Esophagus squamous epithelium (tissue), 5 donors: ENCODE measurements at regions not wholly inside any gene's neighbourhood (a gene's known extent, or its start where the extent isn't known, plus 50 kb on each side); places are given as distances from the start of the nearest gene placed in this dataset.

Experiments used
- DNase-seq: peaks from one replicate; lab custom pipeline; 2025; lab: John Stamatoyannopoulos, UW
- H3K27ac ChIP-seq, 4 donors: fragments of 200-600 bp; sonication (generic); one replicate each; pipeline ENCODE4 v1.5.1; 2016 to 2019; ENCODE audit warnings: mild to moderate bottlenecking in 1 of 4
- H3K27me3 ChIP-seq, 4 donors: fragments of 200-600 bp; sonication (generic); 1 replicate in 3 of 4; 2 replicates in 1 of 4; pipeline versions ENCODE4 v1.5.1 to v1.6.0; 2017 to 2021; ENCODE audit warnings: antibody characterized with exemption in 1 of 4
- H3K36me3 ChIP-seq, 3 donors: fragments of 200-600 bp; sonication (generic); one replicate each; pipeline ENCODE4 v1.5.1; 2016 to 2019
- H3K4me1 ChIP-seq, 3 donors: fragments of 200-600 bp; sonication (generic); one replicate each; pipeline ENCODE4 v1.5.1; 2017 to 2019
- H3K4me3 ChIP-seq, 4 donors: fragments of 200-600 bp; sonication (generic); 1 replicate in 3 of 4; 2 replicates in 1 of 4; pipeline ENCODE4 v1.5.1; 2016 to 2019; ENCODE audit warnings: mild to moderate bottlenecking in 2 of 4, moderate library complexity in 1 of 4
- H3K9me3 ChIP-seq, 3 donors: fragments of 200-600 bp; sonication (generic); one replicate each; pipeline ENCODE4 v1.5.1; 2016 to 2019
- CTCF ChIP-seq, 6 experiments: fragments of 450-650 bp in 4 of 6; fragments of 200-600 bp in 2 of 6; sonication (generic) in 2 of 6; IDR thresholded peaks; one replicate each; pipeline ENCODE4 v1.5.1; 2016 to 2019; ENCODE audit warnings: antibody characterized with exemption in 6 of 6, mild to moderate bottlenecking in 4 of 6, moderate library complexity in 4 of 6
- POLR2A ChIP-seq, 4 donors: fragments of 450-650 bp; IDR thresholded peaks; one replicate each; pipeline ENCODE4 v1.6.1; 2017; ENCODE audit warnings: antibody characterized with exemption in 4 of 4, mild to moderate bottlenecking in 4 of 4, moderate library complexity in 3 of 4
- WGBS, 2 donors: methylation state at CpG; one replicate each; pipeline ENCODE4 v1.1.5; 2018; 5-methylcytosine and 5-hydroxymethylcytosine counted together
- intact Hi-C: fragments of 100-400 bp; cut with DNase I; formaldehyde crosslinking; loops from one replicate; pipeline ENCODE4 v1.15.0; 2022
- donor health status: DM: yes; HTN: yes; CAD: no.

- 62 to 69% methylated on average over 5 to 6 of the region's 6 CpGs for WGBS, 2 donors
- peaks cover 0 to 86% (median 0%) of the 10 kb centered on the region in 4 donors for H3K27me3 ChIP-seq
- no peak for DNase-seq
Measured at GRCh38 chr17:79205688-79206205, 131.1 kb downstream of the ENGASE start.

GRCh38 chr17:79204261-79204660, 129.6 kb downstream of the ENGASE start:
- TF ChIP-seq CTCF (IDR thresholded peaks at IDR 0.05) = no peak
- no peaks in the 10 kb centered on the region for H3K4me1 ChIP-seq
- no peak for DNase-seq
- no peak overlapping the region for H3K27ac ChIP-seq
- H3K36me3 ChIP-seq = no peaks in the 10 kb centered on the region
- intact Hi-C loops = no loop called here
- H3K9me3 ChIP-seq = no peaks in the 10 kb centered on the region
- H3K27me3 ChIP-seq = peaks cover 0 to 94% (median 0%) of the 10 kb centered on the region in 4 donors
- WGBS, 2 donors = 84 to 87% methylated on average over 9 to 10 of the region's 20 CpGs
- no peak overlapping the region for H3K4me3 ChIP-seq

More at GRCh38 chr17:79205688-79206205, 131.1 kb downstream of the ENGASE start:
- Histone ChIP-seq H3K9me3 (no peaks in the 10 kb centered on the region), H3K4me3 (no peak overlapping the region), H3K4me1 (no peaks in the 10 kb centered on the region), H3K36me3 (no peaks in the 10 kb centered on the region), H3K27ac (no peak overlapping the region)
- intact Hi-C loops = no loop called here
- TF ChIP-seq CTCF (IDR thresholded peaks at IDR 0.05) = no peak
- no peak for TF ChIP-seq POLR2A (IDR thresholded peaks at IDR 0.05)

GRCh38 chr17:79203657-79204056, 129.0 kb downstream of the ENGASE start:
- TF ChIP-seq CTCF (IDR thresholded peaks at IDR 0.05) = no peak
- TF ChIP-seq POLR2A (IDR thresholded peaks at IDR 0.05) = no peak
- peaks cover 0 to 95% (median 0%) of the 10 kb centered on the region in 4 donors for H3K27me3 ChIP-seq
- intact Hi-C loops = no loop called here
- no peak overlapping the region for H3K4me3 ChIP-seq
- 37 to 68% methylated on average over 2 to 5 of the region's 5 CpGs for WGBS, 2 donors
- H3K9me3 ChIP-seq = no peaks in the 10 kb centered on the region
- no peak overlapping the region for H3K27ac ChIP-seq
- no peak for DNase-seq
- H3K36me3 ChIP-seq = no peaks in the 10 kb centered on the region
- H3K4me1 ChIP-seq = no peaks in the 10 kb centered on the region

GRCh38 chr17:79203016-79203415, 128.4 kb downstream of the ENGASE start:
- H3K27ac ChIP-seq = no peak overlapping the region
- H3K36me3 ChIP-seq = no peaks in the 10 kb centered on the region
- H3K27me3 ChIP-seq = peaks cover 0 to 95% (median 0%) of the 10 kb centered on the region in 4 donors
- H3K4me1 ChIP-seq = no peaks in the 10 kb centered on the region
- no peaks in the 10 kb centered on the region for H3K9me3 ChIP-seq
- no peak for DNase-seq
- H3K4me3 ChIP-seq = no peak overlapping the region
- TF ChIP-seq POLR2A (IDR thresholded peaks at IDR 0.05) = no peak
- TF ChIP-seq CTCF (IDR thresholded peaks at IDR 0.05) = no peak
- 69 to 86% methylated on average over 2 to 3 of the region's 9 CpGs for WGBS, 2 donors
- intact Hi-C loops = no loop called here

- H3K27ac ChIP-seq = no peak overlapping the region
- TF ChIP-seq POLR2A (IDR thresholded peaks at IDR 0.05) (no peak), CTCF (IDR thresholded peaks at IDR 0.05) (no peak)
- H3K4me1 ChIP-seq = no peaks in the 10 kb centered on the region
- peaks cover 0 to 95% (median 0%) of the 10 kb centered on the region in 4 donors for H3K27me3 ChIP-seq
- no peak for DNase-seq
- H3K9me3 ChIP-seq = no peaks in the 10 kb centered on the region
- WGBS, 2 donors = 33 to 36% methylated on average over 3 to 8 of the region's 12 CpGs
- intact Hi-C loops = no loop called here
- no peaks in the 10 kb centered on the region for H3K36me3 ChIP-seq
- H3K4me3 ChIP-seq = no peak overlapping the region
Measured at GRCh38 chr17:79202480-79202879, 127.9 kb downstream of the ENGASE start.
